Activated T-cell treated with anti-CD3 and anti-CD28 coated beads, Interleukin-2, amount 50 U/mL, for 72 hours (primary cell): ENCODE measurements at regions not wholly inside any gene's neighbourhood (a gene's known extent, or its start where the extent isn't known, plus 50 kb on each side); places are given as distances from the start of the nearest gene placed in this dataset.

Experiments
- ATAC-seq, 2 donors: fragments of 150-1000 bp; cut with Tn5 transposase; replicated peaks in 1 of 2; 2 replicates each; pipeline ENCODE4 v1.10.0; 2021; ENCODE audit warnings: moderate library complexity in 2 of 2, mild to moderate bottlenecking in 1 of 2
- DNase-seq, 2 donors: peaks; one replicate each; pipeline ENCODE4 v3.0.0; 2021 to 2022; ENCODE audit warnings: mixed read lengths in 1 of 2
- H3K27ac Mint-ChIP-seq: one replicate; pipeline ENCODE4 v1.8.0; 2022; ENCODE audit warnings: mild to moderate bottlenecking, moderate library complexity, mixed read lengths
- H3K27me3 Mint-ChIP-seq: one replicate; pipeline ENCODE4 v1.8.0; 2022; ENCODE audit warnings: low read depth, mixed read lengths
- H3K36me3 Mint-ChIP-seq, 2 donors: one replicate each; pipeline ENCODE4 v1.8.0; 2022; ENCODE audit warnings: mixed read lengths in 2 of 2, mild to moderate bottlenecking in 1 of 2; ENCODE audit not compliant: insufficient read depth in 2 of 2
- H3K4me1 Mint-ChIP-seq: one replicate; pipeline ENCODE4 v1.8.0; 2022; ENCODE audit warnings: low read depth, mixed read lengths
- H3K4me3 Mint-ChIP-seq, 2 donors: one replicate each; pipeline ENCODE4 v1.8.0; 2022; ENCODE audit warnings: mild to moderate bottlenecking in 2 of 2, mixed read lengths in 2 of 2, moderate library complexity in 2 of 2
- H3K9me3 Mint-ChIP-seq, 2 donors: one replicate each; pipeline ENCODE4 v1.8.0; 2022; ENCODE audit warnings: mixed read lengths in 2 of 2

- no peaks in the 10 kb centered on the region for H3K9me3 Mint-ChIP-seq
- ATAC-seq (no peak), DNase-seq (no peak)
- no peaks in the 10 kb centered on the region for H3K36me3 Mint-ChIP-seq
- H3K4me1 Mint-ChIP-seq = no peaks in the 10 kb centered on the region
- H3K27ac Mint-ChIP-seq = no peak overlapping the region
- H3K4me3 Mint-ChIP-seq = no peak overlapping the region
- H3K27me3 Mint-ChIP-seq = no peaks in the 10 kb centered on the region
These were observed 307.9 kb downstream of the TXNL1 start for GRCh38 chr18:56330366-56331110.

DNA sequence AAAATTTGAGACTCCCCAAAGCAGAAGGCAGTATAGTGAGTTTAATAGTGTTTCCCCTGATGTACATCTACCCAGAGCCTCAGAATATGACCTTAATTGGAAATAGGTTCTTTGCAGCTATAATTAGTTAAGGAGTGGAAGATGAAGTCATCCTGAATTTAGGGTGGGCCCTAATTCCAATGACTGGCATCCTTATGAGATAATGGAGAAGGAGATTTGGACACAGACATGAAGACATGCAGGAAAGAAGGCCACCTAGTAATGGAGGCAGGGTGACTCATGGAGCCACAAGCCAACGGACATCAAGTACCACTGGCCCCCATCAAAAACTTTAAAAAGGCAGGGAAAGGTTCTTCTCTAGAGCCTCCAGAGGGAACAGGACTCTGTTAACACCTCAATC lies 308.9 kb downstream of the TXNL1 start:
- Mint-ChIP-seq H3K9me3 (no peaks in the 10 kb centered on the region), H3K4me1 (no peaks in the 10 kb centered on the region), H3K36me3 (no peaks in the 10 kb centered on the region), H3K27ac (no peak overlapping the region), H3K4me3 (no peak overlapping the region), H3K27me3 (no peaks in the 10 kb centered on the region)
- no peak for DNase-seq
- ATAC-seq = no peak

DNA sequence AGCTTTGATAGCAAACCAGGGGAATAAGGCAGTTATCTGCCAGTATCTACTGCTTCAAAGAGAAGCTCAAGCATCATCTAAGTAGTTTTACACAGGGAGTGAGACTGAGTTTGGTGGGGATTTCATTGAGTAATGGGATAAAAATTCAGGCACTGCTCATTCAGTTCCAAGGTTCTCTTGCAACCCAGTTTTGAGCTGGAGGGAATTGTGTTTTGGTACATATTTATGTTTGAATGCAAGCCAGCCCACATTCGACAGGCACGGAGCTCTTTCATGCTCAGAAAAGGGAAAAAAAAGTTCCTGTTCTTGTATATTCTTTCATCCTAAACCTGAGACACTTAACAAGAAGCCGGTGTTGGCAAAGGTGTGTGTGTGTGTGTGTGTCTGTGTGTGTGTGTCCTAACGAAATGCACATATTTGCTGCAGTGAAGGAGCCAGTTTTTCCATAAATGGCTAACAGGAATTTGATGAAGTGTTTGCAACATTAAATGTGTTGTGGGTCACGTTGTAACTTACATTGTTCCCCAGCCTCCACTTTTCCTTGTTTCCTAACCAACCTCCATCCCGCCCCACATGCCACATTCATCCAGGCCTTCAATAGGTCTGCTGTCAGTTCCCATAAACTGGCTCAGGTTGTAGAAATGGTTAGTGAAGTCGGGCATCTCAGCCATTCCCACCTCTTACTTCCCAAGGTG lies 311.1 kb downstream of the TXNL1 start:
- DNase-seq = no peak
- Mint-ChIP-seq H3K4me1 (no peaks in the 10 kb centered on the region), H3K36me3 (no peaks in the 10 kb centered on the region), H3K27me3 (no peaks in the 10 kb centered on the region), H3K27ac (no peak overlapping the region), H3K4me3 (no peak overlapping the region), H3K9me3 (no peaks in the 10 kb centered on the region)
- no peak for ATAC-seq

- ATAC-seq = no peak
- Mint-ChIP-seq H3K36me3 (no peaks in the 10 kb centered on the region), H3K27me3 (no peaks in the 10 kb centered on the region), H3K27ac (no peak overlapping the region), H3K4me3 (no peak overlapping the region), H3K4me1 (no peaks in the 10 kb centered on the region), H3K9me3 (no peaks in the 10 kb centered on the region)
- DNase-seq = no peak
These were observed 311.9 kb downstream of the TXNL1 start for GRCh38 chr18:56326336-56327072.

- H3K27me3 Mint-ChIP-seq = peaks cover 6% of the 10 kb centered on the region
- ATAC-seq (no peak), DNase-seq (no peak)
- no peaks in the 10 kb centered on the region for H3K36me3 Mint-ChIP-seq
- no peaks in the 10 kb centered on the region for H3K9me3 Mint-ChIP-seq
- H3K27ac Mint-ChIP-seq = no peak overlapping the region
- no peaks in the 10 kb centered on the region for H3K4me1 Mint-ChIP-seq
- H3K4me3 Mint-ChIP-seq = no peak overlapping the region
These were observed 314.7 kb downstream of the TXNL1 start for GRCh38 chr18:56323673-56324072.

DNA sequence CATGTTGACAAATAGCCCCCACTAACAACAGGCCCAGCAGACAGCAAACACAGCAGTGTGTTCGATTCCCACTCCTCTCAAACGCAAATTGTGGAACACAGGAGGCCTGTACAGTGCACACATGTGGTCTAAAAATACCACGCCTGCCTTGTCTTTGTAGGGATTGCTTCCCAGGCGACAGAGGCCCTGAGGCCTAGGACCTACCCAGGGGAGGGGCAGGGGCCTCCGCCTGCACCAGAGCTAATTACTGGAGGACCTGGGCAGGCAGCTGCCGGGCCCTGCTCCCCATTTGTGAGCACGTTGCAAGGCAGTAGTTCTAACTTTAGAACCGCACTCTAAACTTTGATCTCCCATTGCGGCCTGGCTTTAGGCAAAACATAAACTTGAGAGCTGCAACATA lies 316.0 kb downstream of the TXNL1 start:
- Mint-ChIP-seq H3K4me1 (no peaks in the 10 kb centered on the region), H3K36me3 (no peaks in the 10 kb centered on the region), H3K9me3 (peaks cover 0 to 2% of the 10 kb centered on the region in 2 donors), H3K27ac (no peak overlapping the region), H3K4me3 (no peak overlapping the region), H3K27me3 (peaks cover 6% of the 10 kb centered on the region)
- no peak for DNase-seq
- ATAC-seq = no peak

GRCh38 chr18:56321470-56321869 lies 316.9 kb downstream of the TXNL1 start:
- no peaks in the 10 kb centered on the region for H3K36me3 Mint-ChIP-seq

DNA sequence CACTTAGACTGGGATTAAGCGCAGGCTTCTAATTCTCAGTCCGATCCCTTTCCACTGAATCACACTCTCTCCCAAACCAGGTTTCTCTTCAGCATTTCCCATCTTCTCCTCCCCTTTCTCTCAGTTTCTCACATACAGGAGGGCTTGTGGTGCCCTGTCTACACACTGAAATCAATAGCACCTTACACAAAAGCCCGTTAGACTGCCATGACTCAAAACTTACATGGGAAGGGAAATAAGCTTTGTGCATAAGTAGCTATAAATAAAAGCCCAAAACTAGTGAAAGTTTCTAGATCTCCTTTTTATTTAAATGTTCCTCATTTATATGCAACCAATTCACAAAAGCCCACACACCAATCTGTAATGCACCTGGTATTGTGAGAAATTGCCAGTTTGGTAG lies 318.4 kb downstream of the TXNL1 start:
- no peak for ATAC-seq
- no peak overlapping the region for H3K27ac Mint-ChIP-seq
- no peak for DNase-seq
- no peaks in the 10 kb centered on the region for H3K4me1 Mint-ChIP-seq
- peaks cover 0 to 2% of the 10 kb centered on the region in 2 donors for H3K9me3 Mint-ChIP-seq
- peaks cover 6% of the 10 kb centered on the region for H3K27me3 Mint-ChIP-seq
- H3K4me3 Mint-ChIP-seq = no peak overlapping the region
- no peaks in the 10 kb centered on the region for H3K36me3 Mint-ChIP-seq

More at GRCh38 chr18:56321470-56321869, 316.9 kb downstream of the TXNL1 start:
- peaks cover 6% of the 10 kb centered on the region for H3K27me3 Mint-ChIP-seq
- H3K4me1 Mint-ChIP-seq = no peaks in the 10 kb centered on the region
- no peak for DNase-seq
- no peak overlapping the region for H3K27ac Mint-ChIP-seq
- H3K4me3 Mint-ChIP-seq = no peak overlapping the region
- peaks cover 0 to 2% of the 10 kb centered on the region in 2 donors for H3K9me3 Mint-ChIP-seq
- ATAC-seq = no peak

DNA sequence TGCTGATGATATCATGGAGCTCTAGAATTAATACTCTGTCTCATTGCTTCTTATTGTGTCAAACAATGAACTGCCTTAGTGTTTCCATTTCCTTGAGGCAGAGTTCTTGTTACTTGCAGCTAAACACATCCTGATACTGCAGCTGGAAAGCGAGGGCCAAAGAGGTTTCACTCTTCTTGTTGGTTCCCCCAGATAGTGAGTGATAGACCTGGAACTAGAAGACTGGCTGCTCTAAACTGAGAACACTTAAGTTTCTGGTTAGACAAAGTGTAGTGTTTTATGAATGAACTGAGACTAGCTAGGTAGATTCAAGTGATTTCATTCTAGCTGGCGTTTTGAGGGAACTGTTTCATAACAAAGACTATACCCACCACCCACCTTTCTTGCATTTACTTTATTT lies 321.7 kb downstream of the TXNL1 start:
- Mint-ChIP-seq H3K4me3 (no peak overlapping the region), H3K36me3 (no peaks in the 10 kb centered on the region), H3K4me1 (no peaks in the 10 kb centered on the region), H3K27ac (no peak overlapping the region), H3K9me3 (peaks cover 0 to 2% of the 10 kb centered on the region in 2 donors), H3K27me3 (peaks cover 6% of the 10 kb centered on the region)
- ATAC-seq (no peak), DNase-seq (no peak)

DNA sequence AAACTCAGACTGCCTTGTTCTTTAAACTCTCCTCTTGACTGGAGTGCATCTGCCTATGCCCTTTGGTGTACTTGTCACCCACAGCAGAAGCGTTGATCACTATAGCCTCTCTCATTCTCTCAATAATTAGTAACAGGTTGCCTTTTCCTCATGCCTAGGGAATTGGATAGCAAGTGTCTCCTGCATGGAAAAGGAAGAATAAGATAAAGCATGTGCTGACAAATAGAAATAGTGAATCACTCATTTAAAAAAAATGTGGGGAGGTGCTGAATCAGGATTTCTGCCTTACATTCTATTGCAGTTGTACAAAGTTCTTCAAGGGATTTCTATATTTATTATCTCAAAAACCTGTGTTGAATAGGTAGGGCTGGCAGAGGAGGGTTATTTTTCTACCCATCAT lies 323.0 kb downstream of the TXNL1 start:
- Mint-ChIP-seq H3K4me1 (no peaks in the 10 kb centered on the region), H3K36me3 (no peaks in the 10 kb centered on the region), H3K4me3 (no peak overlapping the region), H3K27ac (no peak overlapping the region), H3K9me3 (peaks cover 0 to 2% of the 10 kb centered on the region in 2 donors), H3K27me3 (peaks cover 6% of the 10 kb centered on the region)
- no peak for ATAC-seq
- no peak for DNase-seq

GRCh38 chr18:56314396-56314795 lies 324.0 kb downstream of the TXNL1 start:
- ATAC-seq (no peak), DNase-seq (no peak)
- H3K27me3 Mint-ChIP-seq = no peaks in the 10 kb centered on the region
- H3K4me3 Mint-ChIP-seq = no peak overlapping the region
- H3K9me3 Mint-ChIP-seq = peaks cover 0 to 2% of the 10 kb centered on the region in 2 donors
- H3K27ac Mint-ChIP-seq = no peak overlapping the region
- no peaks in the 10 kb centered on the region for H3K36me3 Mint-ChIP-seq
- H3K4me1 Mint-ChIP-seq = no peaks in the 10 kb centered on the region

DNA sequence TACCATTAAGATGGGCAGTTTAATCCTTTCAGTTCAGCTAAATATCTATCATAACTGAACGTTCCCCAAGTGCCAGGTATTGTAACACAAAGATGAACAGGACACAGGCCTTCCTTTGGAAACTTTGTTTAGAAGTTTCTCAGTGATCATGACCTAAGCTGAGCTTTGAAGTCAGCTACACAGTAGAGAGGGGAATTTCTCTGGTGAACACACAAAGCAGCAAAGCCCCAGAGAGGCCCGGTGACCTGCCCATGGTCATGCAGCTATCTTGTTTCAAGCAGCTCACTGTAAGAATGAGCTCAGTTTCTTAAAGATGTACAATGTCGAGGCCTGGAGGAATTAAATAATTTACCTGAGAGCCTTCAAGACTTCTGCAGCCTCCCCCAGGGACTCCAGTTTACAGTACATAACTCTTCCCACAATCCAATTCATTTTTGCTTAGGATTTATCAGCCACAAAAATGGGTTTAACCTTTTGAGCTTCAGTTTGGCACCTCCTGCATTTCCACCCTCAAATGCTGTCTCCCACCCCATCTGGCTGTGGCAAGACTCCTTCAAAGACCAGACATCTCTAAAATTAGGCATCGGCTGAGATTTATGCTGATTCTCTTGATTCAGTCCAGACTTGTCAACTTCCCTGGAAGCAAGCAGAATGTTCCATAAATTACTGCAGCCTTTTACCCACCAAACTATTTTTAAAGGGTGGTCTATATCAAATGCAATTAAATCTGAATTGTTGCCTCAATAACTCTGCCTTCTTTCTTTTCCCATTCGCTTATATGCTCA lies 325.6 kb downstream of the TXNL1 start:
- no peaks in the 10 kb centered on the region for H3K4me1 Mint-ChIP-seq
- no peak overlapping the region for H3K4me3 Mint-ChIP-seq
- no peaks in the 10 kb centered on the region for H3K36me3 Mint-ChIP-seq
- H3K27ac Mint-ChIP-seq = no peak overlapping the region
- no peak for DNase-seq
- H3K27me3 Mint-ChIP-seq = no peaks in the 10 kb centered on the region
- no peaks in the 10 kb centered on the region for H3K9me3 Mint-ChIP-seq
- ATAC-seq = no peak

DNA sequence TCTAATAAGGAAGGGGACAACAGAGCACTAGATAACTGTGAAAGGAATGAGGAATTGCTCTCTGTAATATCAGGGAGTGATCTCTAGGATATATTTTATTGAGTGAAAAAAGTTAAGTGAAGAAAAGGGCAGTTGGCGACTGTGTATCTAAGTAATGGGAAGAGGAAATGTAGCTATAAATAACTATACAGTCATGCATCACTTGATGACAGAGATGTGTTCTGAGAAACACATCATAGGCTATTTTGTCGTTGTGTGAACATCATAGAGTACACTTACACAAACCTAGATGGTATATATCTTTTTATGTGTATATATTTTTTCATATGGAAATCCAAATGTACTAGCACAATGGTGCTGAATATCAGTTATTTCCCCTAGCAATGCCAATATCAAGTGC lies 329.3 kb downstream of the TXNL1 start:
- H3K27me3 Mint-ChIP-seq = no peaks in the 10 kb centered on the region
- no peaks in the 10 kb centered on the region for H3K4me1 Mint-ChIP-seq
- DNase-seq (no peak), ATAC-seq (no peak)
- no peak overlapping the region for H3K4me3 Mint-ChIP-seq
- no peaks in the 10 kb centered on the region for H3K9me3 Mint-ChIP-seq
- no peak overlapping the region for H3K27ac Mint-ChIP-seq
- H3K36me3 Mint-ChIP-seq = no peaks in the 10 kb centered on the region
